ENCODE measurements at regions not wholly inside any gene's neighbourhood (a gene's known extent, or its start where the extent isn't known, plus 50 kb on each side); places are given as distances from the start of the nearest gene placed in this dataset.

DNA sequence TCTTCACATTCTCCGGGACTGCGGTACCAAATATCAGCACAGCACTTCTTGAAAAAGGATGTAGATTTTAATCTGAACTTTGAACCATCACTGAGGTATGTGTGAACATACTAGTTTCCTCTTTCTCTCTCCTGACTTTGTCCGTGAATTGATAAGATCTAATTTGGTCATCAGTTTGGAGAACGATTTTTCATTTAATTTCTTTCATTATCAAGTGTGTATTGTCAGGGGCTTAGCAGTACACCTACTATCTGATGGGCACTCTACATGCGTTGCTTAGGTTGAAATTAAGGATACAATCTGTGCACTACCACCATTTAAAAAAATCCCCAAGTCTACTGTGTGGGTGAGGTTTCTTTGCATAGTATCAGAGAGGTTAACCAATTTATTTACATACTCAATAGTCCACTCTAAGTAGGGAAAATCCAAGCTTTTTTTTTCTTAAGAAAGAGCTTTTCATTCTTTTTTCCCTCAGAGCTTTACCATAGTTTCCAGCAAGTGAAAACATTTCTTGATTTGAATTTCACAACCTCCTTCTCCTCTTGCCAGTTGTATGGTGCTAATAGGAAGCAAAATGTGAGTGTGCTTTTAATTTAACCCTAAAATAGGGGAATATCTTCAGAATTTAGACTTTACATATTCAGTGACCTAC lies 105.4 kb upstream of the ESR1 start:
- no peak for DNase-seq (ENCODE audit: low read depth)

DNA sequence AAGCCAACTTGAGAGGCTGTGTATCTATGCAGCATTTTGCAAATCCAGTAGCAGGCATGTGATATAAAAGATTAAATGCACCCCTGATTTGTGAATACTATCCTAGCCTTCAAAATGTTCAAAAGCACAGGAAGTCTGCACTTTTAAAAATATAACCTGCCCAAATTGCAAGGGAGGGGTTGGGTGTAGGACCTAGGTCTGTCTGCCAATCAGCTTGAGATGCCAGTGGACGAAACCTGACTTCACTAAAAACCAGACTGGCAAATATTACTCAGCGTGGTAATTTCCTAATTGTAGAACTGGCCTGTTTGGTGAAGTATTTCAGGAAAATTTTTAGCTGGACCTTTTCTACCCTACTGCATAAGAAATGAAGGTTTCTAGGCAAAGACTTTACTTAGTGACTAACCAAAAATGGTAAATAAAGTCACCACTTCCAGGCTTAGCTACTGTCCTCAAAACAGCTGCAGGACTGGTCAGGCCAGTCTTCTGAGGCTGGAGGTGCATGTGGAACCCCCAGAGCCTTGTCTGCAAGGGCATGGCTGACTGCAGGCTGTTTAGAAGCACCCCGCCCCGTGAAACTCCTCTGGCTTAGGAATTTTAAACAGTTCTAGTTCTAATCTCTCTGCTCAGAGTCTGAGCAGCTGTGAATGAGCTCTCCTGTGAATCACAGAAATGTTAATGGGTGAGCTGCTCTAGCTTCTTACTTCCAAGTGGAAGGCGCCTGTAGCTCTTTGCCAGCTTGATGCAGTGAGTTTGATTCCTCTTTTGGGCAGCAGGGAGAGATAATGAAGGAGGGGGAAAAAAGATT lies 104.4 kb upstream of the ESR1 start:
- no peak for DNase-seq (ENCODE audit: low read depth)

DNA sequence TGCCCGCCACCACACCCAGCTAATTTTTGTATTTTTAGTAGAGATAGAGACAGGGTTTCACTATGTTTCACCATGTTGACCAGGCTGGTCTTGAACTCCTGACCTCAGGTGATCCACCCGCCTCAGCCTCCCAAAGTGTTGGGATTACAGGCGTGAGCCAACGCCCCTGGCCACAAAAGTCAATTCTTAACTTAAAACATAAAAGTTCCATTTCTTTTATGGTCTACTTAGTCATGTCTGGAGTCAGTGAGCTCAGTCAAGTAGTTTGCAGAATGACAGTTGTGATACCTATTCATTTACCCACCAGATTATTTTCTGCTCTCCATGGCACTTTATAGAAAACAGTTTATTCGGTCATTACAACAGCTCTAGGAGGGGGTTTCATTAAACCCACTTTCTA lies 103.1 kb upstream of the ESR1 start:
- no peak for DNase-seq (ENCODE audit: low read depth)

DNA sequence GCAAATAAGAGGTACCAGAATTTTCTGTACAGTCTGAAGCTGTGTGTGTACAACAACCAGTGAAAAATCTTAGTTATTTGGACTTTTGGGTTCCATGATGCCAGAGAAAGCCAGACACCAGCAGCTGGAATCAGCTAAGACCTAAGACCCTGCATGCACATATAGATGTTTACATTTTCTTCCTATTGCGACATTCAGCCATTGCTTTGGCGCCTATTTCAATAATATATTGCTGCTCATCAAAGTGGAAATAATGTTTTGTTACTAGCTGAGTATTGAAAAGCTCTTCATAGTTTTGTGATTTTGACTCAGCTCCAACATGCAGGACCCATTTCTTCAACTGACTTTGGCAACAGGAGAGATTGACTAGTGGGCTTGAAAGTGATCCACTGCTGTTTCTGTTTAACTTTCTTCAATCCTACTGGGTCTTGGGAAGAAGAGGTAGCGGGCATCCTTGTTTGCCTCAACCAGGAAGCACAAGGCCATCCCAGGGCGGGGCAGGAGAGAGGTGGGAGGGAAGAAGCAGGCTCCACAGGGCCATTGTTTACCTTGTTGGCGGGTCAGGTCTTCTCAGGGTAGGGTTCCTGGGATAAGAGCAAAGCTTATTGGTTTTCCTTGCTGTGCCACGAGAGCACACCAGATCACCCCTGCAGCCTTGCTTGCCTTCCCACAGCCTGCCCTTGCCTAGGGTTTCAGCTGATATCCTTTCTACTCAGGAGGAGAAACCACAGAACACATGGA lies 101.3 kb upstream of the ESR1 start:
- no peak for DNase-seq (ENCODE audit: low read depth)

DNA sequence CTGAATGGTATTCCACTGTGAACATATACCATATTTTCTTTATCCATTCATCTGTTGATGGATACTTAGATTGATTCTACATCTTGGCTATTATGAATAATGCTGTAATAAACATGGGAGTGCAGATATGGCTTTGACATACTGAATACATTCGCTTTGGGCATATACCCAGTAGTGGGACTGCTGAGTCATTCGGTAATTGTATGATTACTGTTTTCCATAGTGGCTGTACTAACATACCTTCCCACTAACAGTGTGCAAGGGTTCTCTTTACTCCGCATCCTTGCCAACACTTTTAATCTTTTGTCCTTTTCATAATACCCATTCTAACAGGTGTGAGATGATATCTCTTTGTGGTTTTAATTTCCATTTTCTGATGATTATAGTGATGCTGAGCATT lies 98.2 kb upstream of the ESR1 start:
- no peak for DNase-seq (ENCODE audit: low read depth)

DNA sequence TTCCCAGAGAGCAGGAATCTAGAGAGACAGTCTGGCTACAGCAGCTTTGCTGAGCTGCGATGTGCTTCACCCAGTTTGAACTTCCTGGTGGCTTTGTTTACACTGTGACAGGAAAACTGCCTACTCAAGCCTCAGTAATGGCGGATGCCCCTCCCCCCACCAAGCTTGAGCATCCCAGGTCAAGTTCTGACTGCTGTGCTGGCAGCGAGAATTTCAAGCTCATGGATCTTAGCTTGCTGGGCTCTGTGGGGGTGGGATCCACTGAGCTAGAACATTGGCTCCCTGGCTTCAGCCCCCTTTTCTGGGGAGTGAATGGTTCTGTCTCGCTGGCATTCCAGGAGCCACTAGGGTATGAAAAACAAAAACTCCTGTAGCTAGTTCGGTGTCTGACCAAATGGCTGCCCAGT lies 91.0 kb upstream of the ESR1 start:
- DNase-seq (ENCODE audit: low read depth), result no peak

DNA sequence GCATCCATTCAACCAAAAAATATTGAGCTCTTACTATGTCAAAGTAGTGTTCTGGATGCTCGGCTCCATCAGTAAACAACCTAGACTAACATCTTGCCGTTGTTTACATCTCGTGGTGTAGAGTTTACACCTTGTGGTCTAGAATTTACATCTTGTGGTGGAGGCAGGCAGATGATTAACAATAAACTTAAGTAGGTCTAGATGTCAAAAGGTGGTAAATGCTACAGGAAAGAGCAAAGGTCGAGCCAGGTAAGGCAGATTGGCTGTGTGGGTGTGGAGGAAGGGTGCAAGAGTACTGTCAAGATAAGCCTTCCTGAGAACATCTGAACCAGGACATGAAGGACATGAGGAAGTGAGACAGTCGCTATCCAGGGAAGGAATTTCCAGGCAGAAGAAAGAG lies 88.4 kb upstream of the ESR1 start:
- no peak for DNase-seq (ENCODE audit: low read depth)

DNA sequence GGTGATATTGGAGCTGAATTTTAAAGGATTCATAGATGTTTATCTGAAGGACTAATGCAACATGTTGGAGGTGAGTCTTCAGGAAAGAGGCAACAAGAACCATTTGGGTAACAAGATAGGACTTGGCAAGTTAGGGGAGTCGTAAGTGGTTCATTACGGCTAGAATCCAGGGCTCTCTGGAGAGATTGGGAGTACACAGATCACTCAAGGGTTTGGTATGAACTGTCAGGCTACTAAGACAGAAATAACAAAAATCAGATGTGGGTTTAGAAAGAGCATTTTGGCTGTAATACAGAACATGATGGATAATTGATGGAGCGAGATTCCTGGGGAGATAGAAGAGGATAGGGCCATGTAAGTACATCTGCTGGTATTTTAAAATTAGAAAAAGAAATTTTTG lies 86.3 kb upstream of the ESR1 start:
- DNase-seq (ENCODE audit: low read depth), result no peak

DNA sequence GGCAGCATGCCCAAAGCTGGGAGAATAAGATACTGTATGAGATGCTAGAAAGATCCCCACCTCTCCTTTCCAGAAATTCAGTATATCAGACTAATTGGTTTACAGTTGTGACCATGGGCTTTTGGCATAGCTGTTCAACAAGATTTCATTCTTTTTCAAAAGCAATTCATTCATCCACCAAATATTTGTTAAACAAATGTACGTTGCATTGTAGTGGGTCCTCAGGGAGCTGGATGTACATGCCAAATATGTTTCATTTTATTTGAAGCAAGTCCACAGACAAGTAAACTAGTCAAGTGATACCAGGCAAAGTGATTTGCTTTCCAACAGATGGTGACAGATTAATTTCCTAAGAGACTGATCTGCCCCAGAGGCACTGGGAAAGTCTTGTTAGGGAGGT lies 85.8 kb upstream of the ESR1 start:
- DNase-seq (ENCODE audit: low read depth), result no peak

DNA sequence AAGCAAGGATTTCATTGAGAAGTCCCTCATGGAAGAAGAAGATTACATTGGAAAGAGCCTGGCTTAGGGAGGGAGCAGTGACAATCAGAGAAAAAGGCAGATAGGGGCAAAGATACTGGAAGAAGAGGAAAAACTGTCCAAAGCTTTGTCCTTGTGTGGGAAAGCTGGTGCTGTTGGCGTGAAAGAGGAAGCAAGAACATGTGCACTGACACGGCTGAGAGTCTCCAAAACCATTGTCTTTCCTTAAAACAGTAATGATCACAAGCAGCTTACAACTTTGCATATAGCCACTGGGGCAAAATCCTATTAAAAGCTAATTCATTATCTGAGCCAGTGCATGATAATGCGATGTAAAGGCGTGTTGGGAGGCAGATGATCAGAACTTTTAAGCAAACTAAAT lies 85.1 kb upstream of the ESR1 start:
- DNase-seq (ENCODE audit: low read depth), result no peak

DNA sequence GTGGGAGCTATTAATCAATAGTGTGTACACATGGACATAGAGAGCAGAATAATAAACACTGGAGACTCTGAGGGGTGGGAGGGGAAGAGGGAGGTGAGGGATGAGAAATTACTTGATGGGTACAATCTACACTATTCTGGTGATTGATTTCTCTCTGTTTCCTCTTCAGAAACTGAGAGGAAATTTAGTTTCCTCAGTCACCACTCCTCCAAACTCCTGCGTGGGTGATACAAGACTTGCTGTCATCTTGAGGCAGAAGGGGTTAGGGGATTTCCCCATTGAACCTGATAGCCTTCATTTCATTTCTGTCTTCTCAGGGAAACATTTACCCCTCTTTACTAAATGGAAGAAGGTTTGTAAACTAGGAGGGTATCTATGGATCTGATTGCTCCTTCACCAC lies 84.3 kb upstream of the ESR1 start:
- no peak for DNase-seq (ENCODE audit: low read depth)

DNA sequence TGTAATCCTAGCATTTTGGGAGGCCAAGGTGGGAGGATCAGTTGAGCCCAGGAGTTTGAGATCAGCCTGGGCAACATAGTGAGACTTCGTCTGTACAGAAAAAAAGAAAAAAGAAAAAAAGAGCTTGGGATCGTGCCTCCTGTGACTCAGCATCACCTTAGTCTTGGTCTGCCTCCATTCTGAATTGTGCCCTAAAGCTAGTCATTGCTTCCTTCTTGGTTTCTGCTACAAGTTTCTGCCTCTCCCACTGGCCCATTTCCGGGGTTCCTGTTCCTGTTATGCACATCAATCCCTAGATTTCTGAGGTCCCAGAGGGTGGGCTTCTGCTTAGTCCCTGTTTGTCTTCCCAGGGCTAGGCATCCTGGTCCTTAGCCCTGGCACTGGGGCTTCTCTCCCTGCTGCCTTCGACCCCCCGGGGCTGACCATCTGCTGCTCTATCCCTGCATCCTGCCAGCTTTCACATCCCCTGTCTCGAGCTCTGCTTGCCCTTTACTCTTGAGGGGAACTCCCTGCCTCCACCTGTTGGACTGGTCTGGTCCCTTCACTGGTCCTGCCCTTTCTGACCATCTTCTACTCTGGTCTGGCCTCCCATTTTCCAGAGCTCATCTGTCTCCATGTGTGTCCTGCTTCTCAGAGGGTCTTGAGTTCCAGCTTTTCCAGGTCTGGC lies 77.5 kb upstream of the ESR1 start:
- no peak for DNase-seq (ENCODE audit: low read depth)

DNA sequence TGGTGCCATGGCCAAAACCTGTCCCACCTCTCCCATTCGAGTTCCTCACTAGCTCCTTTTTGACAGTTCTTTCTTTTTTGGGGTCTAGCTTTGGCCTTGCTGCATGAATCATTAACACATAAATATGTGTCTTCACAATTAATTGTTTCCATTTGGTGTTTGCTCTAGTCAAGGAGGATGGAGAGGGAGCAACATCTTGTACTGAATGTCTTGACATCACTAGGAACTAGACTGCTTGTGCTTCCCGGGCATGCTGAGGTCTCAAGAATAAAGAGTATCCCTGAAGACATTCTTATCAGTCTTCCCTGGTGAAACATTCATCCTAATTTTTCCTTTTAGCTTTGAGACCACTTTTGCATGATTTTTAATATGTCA lies 77.0 kb upstream of the ESR1 start:
- no peak for DNase-seq (ENCODE audit: low read depth)

DNA sequence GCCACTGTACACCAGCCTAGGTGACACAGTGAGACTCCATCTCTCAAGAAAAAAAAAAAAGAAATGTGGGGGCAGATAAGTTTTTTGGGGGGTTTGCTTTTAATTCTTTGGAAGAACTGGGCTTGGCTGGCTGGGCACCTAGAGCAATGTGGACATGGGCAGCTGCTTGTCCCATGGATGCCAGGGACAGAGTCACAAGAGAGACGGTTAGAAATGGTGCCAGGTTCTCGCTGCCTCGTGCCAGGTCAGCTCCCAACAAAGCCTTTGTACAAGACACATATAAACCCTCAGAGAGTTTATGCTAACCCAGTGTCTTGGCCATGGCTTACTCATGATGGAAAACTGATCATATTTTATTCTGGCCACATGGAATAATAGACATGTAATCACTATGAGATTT lies 76.2 kb upstream of the ESR1 start:
- DNase-seq (ENCODE audit: low read depth), result no peak

DNA sequence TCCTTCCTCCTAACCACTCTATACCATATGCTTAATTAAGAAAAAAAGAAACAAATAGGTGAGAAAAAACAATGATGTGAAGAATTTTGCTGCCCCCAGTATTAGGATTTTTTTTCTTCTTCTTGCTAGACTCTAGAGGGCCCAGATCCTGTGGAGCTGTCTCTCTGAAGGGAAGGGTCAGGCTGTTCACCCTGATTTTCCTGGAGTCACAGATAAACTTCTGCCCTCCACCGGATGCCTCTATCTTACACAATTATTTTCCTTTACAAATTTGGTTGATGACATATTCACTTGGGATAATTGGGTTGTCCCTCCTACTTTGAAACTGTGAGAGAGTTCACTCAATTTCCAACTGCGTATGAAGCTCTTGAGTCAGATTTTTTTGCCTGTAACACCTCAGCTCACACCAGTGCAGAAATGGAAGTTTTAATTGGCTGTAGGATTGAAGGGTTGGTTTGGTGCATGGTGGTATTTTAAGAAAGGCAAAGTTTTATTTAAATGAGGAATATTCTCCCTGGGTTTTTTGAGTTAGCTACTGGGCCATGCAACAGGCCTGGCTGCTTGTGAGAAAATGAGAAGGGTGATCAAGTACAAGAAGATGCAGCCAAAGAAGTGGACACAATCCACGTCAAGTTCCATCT lies 73.7 kb upstream of the ESR1 start:
- no peak for DNase-seq (ENCODE audit: low read depth)

DNA sequence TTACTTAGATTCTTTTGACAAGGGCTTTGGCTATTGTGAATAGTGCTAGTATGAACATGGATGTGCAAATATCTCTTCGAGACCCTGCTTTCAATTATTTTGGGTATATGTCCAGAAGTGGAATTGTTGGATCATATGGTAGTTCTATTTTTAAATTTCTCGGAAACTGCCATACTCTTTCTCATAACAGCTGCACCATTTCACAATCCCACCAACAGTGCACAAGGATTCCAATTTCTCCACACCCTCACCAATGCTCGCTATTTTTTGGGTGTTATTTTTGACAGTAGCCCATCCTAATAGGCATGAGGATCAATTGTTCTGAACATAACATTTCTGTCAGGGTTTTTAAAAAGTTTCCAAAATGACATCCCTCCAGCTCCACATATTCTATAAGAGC lies 69.2 kb upstream of the ESR1 start:
- no peak for DNase-seq (ENCODE audit: low read depth)

DNA sequence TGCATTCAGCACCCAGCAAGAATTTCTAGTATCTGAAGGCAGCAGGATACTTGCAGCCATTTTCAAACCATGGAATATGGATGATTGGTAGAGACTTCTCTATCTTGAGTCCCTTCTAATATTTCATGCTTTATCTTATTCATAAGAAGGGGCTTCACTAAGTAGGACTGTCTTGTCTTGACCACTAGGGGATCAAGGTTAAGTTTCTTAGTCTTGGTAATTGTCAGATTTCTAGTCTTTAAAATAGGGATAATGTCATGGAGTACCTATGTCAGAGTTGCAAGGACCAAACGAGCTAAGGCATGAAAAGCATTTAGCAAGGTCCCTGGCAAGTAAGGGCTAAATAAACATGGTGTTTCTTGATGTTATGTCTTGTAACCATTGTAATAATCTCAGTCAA lies 68.5 kb upstream of the ESR1 start:
- DNase-seq (ENCODE audit: low read depth), result no peak

DNA sequence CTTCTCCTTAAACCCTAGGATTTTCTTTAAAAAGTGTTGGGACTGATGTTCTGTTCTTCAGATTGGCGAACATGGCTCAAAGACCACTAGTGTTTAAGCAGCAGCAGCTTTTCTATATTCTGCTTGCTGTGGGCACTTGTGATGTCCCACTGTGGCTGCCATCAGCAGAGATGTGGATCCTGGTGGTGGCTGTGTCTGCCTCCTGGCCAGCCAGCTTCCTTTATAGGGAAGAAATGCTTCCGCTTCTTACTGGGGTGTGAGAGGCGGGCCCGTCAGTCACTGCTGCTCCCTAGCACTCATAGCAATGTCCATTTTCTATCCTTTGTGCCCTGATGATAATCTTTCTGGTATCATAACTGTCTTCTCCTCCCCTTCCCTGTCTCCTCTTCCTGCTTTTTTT lies 66.7 kb upstream of the ESR1 start:
- no peak for DNase-seq (ENCODE audit: low read depth)

DNA sequence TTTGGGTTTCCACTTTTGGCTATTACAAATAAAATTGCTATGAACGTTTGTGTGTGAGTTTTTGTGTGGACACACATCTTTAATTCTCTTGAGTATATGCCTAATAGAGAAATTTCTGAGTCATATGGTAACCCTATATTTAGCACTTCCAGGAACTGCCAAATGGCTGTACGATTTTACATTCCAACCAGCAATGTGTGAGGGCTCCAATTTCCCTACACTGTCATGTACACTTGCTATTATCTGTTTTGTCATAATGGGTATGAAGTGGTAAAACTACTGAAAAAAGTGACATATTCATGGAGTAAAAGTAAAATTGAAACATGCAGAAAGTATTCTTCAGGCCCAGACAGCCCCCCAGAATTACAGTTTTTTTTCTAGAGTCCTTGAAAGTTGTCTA lies 59.6 kb upstream of the ESR1 start:
- no peak for DNase-seq (ENCODE audit: low read depth)

DNA sequence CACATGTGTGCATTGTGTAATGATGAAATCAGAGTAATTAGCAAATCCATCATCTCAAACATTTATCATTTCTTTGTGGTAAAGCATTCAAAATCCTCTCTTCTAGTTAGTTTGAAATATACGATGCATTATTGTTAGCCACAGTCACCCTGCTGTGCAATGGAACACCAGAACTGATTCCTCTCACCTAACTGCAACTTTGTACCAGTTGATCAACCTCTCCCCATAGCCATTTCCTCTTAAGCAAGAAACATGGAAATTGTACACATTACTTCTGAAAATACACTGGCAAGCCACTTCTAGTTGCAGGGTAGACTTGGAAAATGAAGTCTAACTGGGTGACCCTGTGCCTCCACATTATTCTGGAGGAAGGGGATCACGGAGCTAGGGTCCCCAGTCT lies 58.1 kb upstream of the ESR1 start:
- DNase-seq (ENCODE audit: low read depth), result no peak

DNA sequence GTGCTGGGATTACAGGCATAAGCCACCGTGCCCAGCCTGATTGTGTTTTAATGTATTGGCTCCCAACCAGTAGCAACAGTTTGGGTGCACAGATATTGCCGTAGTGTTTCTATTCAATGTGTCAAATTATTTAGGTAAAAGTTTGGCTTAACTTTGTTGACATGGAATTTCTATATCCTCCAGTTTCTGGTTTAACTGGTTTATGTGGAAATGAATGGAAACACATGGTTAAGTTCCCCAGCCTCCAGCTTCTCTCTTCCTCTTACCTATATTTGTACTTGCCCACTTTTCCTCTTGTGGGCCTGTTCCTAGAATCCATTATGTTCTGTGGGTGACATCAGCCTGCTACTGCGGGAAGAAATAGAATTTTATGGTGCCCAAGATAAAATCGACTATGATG lies 53.9 kb upstream of the ESR1 start:
- no peak for DNase-seq (ENCODE audit: low read depth)

DNA sequence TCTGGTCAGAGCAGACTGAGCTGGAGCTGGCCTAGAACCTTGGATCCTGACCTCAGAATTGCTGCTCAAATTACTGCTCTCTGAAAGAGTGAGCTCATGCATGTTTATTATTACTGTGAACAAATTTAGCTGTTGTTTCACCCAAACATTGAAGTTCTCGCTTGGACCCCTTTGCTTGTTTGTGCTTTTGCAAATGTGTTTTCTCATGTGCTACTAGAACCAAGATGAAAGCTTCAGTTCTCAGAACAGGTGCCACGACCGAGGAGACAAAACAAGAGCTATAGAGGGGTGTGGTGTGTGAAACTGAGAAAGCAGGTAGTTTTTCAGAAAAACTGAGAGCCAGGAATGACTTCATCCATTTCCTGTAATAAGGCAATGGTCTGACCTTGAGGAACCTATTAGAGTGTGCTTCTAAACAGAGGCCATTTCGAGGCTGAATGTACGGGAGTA lies 50.0 kb upstream of the ESR1 start:
- no peak for DNase-seq (ENCODE audit: low read depth)
